GM18909 (cell line): ENCODE measurements at regions not wholly inside any gene's neighbourhood (a gene's known extent, or its start where the extent isn't known, plus 50 kb on each side); places are given as distances from the start of the nearest gene placed in this dataset.
A peak's percentile ranks its signal among the peaks of the same experiment; 100 is the strongest.
"Not testable (repeated sequence)": the region's sequence is repeated elsewhere in the genome, so short reads cannot be mapped to it uniquely, and the experiment has no call there.

Source experiments
- ATAC-seq: cut with Tn5 transposase; IDR thresholded peaks from one replicate; pipeline ENCODE4 v1.9.1; 2021; ENCODE audit warnings: mild to moderate bottlenecking; ENCODE audit not compliant: unreplicated experiment, poor library complexity

DNA sequence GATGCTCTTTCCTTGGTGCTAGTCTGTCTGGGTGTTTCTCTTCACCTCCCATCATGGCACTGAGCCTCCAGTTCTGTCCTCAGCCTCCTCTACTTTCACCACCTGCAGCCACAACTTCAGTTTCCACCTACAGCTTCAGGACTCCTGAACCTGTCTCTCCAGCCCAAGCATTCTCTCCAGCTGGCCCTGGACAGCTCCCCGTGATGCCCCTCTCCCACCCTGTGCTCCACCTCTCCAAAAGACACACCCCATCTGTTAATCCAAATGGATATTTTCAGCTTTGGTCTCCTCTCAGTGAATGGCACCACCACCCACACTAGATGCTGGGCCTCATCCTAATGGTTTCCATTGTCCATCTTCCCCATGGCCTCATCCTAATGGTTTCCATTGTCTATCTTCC, 79.5 kb upstream of the NEDD9 start:
- ATAC-seq, result no peak

DNA sequence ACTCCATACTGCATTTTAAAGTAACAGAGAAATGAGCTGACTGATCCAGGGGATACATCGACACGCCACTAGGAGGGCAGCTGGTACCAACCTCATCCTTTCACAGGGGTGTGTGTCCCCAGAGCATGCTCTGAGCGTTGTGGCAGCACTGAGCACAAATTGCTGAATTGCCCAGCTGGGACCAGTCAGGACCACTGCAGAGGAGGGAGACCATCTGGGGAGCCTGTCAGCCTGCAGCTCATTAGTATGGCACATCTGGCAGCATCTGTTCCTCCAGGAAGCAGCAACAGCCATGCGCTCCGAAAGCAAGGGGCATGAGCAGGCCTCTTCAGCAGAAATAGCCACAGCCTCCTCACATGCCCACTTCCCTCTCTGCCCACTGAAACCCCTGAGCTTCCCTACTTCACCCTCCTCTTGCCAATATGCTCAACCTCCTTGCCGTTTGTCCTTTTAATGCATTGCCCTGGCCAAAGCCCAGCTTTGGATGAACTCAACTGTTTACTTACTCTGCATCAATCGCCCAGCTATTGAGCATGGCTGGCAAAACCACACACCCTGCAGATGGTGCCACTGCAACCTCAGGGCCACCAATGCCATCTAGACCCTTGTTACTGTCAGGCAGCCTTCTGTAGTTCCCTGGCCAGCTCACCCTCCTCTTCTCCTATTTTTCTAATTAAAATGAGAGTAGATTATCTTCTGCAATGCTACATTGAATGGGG, 77.6 kb upstream of the NEDD9 start:
- no peak for ATAC-seq

DNA sequence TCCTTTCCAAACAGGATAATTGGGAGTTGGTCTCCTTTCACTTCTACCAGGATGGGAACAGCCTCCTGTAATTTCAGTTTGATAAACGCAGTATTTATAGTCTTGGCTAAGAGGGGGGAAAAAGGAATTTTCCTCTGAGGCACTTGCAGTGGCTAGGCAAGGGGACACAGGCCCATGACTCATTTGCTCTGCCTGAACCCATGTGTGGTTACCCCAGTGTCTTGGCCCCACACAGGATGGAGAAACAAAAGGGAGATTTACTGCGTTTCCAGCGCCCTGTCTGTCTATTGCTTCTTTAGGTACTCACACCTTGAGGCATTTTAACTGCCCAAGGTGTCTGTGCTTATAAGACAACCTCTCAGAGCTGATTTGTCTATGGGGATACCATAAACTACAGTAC, 74.8 kb upstream of the NEDD9 start:
- ATAC-seq, result no peak

DNA sequence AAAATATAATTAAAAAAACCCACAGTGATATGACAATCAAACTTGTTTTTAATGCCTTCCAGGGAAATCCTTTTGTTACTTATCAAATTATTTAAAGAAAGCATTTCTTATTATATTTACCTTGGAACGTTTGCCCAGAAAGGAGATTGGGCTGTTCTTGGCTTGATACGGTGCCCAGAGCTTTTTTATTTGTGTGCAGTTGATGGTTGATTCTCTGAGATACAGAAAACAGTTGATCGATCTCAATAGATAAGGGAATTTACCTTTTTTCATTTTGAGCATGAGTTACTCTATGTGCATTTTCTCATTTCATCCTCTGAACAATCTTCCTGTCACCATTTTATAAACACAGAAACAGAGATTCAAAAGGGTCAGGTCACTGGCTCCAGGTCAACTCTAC, 72.5 kb upstream of the NEDD9 start:
- no peak for ATAC-seq

DNA sequence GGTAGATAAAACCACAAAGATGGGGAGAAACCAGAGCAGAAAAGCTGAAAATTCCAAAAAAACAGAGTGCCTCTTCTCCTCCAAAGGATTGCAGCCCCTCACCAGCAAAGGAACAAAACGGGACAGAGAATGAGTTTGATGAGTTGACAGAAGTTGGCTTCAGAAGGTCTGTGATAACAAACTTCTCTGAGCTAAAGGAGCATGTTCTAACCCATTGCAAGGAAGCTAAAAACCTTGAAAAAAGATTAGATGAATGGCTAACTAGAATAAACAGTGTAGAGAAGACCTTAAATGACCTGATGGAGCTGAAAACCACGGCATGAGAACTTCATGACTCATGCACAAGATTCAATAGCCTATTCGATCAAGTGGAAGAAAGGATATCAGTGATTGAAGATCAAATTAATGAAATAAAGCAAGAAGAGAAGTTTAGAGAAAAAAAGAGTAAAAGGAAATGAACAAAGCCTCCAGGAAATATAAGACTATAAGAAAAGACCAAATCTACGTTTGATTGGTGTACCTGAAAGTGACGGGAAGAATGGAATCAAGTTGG, 67.5 kb upstream of the NEDD9 start:
- ATAC-seq, result not testable (repeated sequence)

DNA sequence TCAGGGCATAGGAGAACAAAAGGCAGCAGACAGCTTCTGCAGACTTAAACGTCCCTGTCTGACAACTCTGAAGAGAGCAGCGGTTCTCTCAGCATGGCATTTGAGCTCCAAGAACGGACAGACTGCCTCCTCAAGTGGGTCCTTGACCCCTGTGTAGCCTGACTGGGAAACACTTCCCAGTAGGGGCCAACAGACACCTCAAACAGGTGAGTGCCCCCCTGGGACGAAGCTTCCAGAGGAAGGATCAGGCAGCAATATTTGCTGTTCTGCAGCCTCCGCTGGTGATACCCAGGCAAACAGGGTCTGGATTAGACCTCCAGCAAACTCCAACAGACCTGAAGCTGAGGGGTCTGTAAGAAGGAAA, 66.9 kb upstream of the NEDD9 start:
- ATAC-seq, result not testable (repeated sequence)

DNA sequence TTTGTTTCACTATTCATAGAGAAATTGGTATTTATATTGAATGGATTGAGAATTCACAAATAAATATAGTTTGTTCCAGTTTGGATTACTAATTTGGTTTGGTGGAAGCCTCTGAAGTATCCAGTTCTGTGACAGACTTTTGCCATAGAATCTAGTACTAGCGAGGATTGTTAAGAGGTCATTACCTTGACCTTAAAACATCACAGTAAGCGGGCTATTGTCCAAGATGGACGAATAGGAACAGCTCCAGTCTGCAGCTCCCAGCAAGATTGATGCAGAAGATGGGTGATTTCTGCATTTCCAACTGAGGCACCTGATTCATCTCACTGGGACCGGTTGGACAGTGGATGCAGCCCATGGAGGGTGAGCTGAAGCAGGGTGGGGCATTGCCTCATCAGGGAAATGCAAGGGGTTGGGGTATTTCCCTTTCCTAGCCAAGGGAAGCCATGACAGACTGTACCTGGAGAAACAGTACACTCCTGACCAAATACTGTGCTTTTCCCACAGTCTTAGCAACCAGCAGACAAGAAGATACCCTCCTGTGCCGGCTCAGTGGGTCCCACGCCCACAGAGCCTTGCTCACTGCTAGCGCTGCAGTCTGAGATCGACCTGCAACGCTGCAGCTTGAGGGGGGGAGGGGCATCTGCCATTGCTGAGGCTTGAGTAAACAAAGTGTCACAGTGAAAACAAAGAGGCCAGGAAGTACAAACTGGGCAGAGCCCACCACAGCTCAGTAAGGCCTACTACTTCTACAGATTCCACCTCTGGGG, 66.4 kb upstream of the NEDD9 start:
- ATAC-seq, result no peak

DNA sequence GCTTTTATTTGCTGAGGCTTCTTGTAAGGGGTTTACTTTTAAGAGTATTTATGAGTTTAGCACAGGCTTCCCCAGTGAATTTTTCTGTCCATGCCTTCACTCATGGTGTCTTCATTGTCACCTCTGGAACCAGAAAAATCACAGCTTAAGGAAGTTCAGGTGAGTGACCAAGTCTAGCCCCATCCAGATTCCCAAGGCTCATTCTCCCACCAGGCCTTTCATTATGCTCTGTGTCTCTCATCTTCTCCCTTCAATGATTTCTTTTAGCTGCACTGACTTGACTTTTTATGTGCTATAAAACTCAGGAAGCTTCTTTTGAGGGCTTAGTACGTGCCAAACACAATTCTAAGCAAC, 64.9 kb upstream of the NEDD9 start:
- no peak for ATAC-seq

DNA sequence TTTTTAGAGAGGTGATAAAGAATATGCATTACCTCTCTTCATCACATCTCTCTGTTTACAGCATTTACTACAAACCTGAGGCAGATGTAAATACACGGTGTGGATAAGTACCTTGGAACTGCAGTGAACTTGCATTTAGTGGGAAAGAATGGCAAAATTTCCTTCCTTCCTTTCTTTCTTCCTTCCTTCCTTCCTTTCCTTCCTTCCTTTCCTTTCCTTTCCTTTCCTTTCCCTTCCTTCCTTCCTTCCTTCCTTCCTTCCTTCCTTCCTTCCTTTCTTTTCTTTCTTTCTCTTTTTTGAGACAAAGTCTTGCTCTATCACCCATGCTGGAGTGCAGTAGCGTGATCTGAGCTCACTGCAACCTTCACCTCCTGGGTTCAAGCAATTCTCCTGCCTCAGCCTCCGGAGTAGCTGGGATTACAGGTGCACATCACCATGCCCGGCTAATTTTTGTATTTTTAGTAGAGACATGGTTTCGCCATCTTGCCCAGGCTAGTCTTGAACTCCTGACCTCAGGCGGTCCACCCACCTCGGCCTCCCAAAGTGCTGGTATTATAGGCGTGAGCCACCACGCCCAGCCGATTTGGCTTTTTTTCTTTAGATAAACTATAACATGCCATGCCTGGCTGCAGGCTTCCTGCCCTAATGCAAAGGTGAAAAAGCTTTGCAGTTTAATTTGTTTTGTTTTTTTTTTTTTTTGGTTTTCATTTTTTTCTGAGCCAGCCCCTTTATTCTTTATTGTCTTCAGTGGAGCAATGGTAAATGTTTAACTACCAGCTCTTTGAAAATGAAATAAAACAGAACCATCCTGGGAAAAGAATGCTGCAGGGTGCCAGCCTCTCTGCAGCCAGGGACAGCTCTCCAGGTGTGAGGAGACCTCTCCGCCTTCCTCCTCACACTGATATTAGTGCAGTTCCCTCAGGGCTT, 64.2 kb upstream of the NEDD9 start:
- no peak for ATAC-seq

DNA sequence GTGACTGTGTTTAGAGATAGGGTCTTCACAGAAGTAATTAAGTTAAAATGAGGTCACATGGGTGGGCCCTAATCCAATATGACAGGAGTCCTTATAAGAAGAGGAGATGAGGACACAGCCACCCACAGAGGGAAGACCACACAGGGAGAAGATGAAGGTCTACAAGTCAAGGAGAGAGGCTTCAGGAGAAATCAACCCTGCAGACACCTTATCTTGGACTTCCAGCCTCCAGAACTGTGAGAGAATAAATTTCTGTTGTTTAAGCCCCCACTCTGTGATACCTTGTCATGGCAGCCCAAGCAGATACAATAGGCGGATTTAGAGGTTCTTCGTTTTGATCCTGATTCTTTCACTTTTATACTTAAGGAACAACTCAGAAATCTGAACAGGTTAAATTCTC, 63.5 kb upstream of the NEDD9 start:
- ATAC-seq, result no peak

DNA sequence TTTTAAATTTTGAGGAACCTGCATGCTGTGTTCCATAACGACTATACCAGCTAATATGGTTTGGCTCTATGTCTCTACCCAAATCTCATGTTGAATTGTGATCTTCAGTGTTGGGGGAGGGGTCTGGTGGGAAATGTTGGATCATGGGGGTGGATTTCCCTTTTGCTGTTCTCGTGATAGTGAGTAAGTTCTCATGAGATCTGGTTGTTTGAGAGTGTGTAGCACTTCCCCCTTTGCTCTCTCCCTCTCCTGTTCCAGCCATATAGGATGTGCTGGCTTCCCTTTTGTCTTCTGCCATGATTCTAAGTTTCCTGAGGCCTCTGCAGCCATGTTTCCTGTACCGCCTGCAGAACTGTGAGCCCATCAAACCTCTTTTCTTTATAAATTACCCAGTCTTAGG, 61.8 kb upstream of the NEDD9 start:
- ATAC-seq, result no peak

DNA sequence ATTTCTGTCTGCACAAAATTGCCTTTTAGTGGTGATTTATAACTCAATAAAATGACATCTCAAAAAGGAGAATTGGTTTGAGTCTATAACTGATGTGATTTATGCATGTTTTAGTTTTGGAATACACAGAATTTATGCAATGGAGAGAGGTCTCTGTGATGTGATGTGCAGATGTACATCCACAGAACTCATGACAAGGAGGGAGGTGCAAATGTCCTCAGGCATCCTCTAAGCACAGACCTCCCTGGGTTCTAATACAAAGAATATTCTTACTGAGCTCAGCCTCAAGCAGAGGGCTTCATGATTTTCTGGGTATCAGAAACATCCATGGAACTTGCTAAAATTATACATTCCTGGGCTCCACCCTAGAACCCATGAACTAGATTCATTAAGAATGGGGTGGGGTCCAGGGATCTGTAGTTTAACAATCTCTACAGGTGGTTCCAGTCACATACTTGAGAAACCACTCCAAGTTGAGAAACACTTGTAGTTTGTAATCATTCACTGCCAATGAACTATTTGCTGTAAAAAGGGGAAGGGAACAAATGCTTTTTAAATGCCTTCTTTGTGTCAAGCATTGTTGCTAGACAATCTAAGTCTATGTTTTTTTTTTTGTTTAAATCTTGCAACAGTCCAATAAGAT, 60.2 kb upstream of the NEDD9 start:
- ATAC-seq, result no peak

DNA sequence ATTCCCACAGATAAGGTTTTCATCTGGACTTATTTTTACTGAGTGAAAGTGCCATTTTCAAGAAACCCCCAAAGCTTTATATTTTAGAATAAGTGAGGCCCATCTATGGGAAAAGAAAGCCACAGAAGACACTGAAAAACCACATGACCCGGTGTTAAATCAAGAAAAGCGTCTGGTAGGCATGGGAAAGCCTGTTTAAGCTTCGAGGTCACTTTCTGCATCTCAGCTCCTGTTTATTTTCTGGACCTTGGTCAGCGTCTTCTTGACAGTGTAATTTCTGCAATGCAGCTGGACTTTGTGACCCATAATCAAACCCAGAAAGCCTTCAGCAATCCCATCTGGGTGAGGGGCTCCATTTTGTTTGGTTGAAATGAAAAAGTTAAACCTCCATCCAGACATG, 59.6 kb upstream of the NEDD9 start:
- ATAC-seq, result peak; percentile 21

DNA sequence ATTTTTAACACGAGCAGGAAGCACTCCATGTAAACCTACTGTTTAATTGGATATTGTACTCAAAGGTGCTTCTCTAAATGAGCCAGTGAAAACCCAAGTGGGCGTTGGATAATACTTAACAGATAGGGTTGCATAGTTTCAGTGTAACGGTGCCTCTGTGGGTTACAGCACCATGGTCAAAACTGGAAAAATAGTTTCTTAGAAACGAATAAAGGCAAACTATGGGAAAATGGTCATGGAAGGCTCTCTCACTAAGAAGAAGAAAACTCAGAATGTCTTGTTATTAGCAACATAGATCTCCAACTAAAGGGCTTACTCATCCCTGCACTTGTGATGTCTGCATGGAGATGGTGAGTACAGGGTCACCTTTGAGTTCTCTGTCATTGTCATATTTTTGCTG, 59.1 kb upstream of the NEDD9 start:
- ATAC-seq, result peak; percentile 65

DNA sequence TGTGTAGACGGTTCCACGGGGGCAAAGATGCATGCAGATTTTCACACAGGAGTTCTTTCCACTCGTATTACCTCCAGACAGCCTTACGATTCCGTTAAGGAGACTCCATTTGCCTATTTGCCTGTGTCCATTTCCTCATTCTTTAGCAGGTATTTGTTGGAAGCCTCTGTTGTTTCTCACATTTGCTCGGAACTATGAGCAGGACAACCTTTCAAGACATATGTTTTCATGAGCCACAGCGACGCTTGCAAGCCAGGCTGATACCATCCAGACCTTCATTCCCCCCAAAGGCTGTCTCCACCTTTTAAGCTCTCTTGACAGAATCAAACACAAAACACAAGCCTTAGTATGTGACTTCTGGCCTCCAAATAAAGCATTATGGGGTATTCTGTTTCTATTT, 57.6 kb upstream of the NEDD9 start:
- ATAC-seq, result no peak

DNA sequence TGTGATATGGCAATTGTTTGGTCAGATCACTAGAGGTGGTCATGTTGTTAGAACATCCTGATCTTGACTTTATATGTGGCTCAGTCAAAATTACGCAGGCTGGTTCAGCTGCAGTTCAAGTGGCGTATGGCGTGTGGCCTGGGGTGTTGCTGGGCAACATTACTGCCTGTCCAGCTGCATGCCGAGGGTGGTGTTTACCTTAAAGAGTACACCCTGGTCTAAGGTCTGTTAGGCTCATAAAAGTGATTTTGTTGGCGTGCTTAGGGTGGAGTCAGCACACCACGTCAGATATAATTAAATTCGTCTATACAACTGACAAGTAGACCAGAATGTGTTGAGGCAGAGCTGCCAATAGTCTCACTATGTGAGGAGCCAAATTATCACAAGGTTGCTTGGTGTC, 55.6 kb upstream of the NEDD9 start:
- ATAC-seq, result no peak

DNA sequence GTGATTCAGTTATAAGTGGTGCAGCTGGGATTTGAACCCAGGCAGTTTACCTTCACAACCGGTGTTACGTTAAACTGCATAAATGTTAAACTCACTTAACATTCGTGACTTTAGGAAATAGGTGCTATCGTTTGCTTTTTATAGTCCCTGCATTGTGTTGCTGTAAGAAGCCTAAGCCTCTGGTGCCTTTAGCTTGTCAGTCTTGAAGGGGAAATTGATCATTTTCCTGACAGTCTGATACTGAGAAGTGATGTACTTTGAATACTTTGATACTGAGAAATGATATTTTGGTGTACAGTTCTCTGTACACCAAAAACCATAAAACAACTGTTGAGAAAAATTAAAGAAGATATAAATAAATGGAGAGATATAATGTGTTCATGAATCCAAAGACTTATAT, 52.5 kb upstream of the NEDD9 start:
- ATAC-seq, result no peak

DNA sequence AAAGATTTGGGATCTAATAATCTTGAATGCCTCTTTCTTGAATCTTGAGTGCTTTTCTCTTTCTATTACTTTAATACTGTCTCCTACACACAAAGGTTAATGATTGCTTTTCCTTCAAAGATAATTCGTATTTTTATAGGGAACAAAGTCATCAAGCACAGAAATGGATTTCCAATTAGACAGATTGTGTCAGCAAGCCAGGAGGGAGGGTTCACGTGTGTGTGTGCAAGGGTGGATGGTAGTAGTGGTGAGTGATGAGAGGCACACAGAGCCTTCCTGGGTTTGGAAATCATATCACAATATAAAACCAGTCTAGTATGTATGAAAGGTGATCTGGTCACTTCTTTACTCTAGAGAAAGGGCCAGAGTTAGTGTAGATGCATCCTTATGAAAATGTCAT, 51.2 kb upstream of the NEDD9 start:
- ATAC-seq, result no peak

DNA sequence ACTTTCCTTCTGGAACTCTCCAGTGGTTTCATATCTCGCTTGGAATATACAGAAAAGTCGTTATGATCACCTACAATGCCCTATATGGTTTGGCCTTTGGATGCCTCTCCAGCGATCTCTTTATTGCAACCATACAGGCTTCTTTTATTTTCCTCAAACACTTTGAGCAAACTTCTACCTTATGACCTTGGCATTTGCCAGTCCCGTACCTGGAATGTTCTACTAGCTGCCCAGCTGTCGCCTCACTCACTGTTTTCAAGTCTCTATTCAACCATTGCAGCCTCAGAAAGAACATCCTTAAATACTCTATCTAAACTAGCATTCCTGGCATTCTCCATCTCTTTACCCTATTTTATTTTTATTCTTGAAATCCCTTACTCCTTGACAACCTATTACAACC, 50.4 kb upstream of the NEDD9 start:
- no peak for ATAC-seq
